ENCODE measurements at regions not wholly inside any gene's neighbourhood (a gene's known extent, or its start where the extent isn't known, plus 50 kb on each side); places are given as distances from the start of the nearest gene placed in this dataset.
"Not testable (repeated sequence)": the region's sequence is repeated elsewhere in the genome, so short reads cannot be mapped to it uniquely, and the experiment has no call there.

- DNase-seq (ENCODE audit: low read depth in 3 of 3) = no peak
Measured at GRCh38 chr2:144912206-144912605, 392.3 kb upstream of the ZEB2 start.

DNA sequence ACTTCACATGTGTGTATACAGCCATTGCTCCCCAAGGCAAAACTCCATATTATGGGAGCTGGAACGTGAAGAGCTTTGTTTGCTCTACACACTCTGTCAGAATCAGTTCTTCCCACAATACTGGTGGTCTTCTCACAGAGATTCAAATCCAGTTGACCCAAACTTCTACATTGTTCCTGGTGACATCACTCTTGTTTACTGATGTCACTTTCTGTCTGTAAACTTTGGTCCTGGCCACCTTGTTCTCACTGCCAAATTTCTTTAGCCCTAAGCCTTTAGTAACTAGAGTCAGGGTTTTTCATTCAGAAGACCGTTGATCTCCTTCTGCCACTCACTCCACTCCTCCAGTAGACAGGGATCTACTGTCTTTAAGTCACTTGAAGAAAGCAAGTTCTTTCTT is 386.0 kb upstream of the ZEB2 start:
- DNase-seq (ENCODE audit: low read depth in 3 of 3) = no peak

- DNase-seq (ENCODE audit: low read depth in 3 of 3) = no peak
Measured at GRCh38 chr2:144904612-144905011, 384.7 kb upstream of the ZEB2 start.

DNA sequence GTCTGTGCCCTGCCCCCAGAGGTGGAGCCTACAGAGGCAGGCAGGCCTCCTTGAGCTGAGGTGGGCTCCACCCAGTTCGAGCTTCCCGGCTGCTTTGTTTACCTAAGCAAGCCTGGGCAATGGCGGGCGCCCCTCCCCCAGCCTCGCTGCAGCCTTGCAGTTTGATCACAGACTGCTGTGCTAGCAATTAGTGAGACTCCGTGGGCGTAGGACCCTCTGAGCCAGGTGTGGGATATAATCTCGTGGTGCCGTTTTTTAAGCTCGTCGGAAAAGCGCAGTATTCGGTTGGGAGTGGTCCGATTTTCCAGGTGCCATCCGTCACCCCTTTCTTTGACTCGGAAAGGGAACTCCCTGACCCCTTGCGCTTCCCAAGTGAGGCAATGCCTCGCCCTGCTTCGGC is 383.1 kb upstream of the ZEB2 start:
- not testable (repeated sequence) for DNase-seq (ENCODE audit: low read depth in 3 of 3)

DNA sequence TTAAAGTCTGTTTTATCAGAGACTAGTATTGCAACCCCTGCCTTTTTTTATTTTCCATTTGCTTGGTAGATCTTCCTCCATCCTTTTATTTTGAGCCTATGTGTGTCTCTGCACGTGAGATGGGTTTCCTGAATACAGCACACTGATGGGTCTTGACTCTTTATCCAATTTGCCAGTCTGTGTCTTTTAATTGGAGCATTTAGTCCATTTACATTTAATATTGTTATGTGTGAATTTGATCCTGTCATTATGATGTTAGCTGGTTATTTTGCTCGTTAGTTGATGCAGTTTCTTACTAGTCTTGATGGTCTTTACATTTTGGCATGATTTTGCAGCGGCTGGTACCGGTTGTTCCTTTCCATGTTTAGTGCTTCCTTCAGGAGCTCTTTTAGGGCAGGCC is 381.5 kb upstream of the ZEB2 start:
- DNase-seq (ENCODE audit: low read depth in 3 of 3) = not testable (repeated sequence)

DNA sequence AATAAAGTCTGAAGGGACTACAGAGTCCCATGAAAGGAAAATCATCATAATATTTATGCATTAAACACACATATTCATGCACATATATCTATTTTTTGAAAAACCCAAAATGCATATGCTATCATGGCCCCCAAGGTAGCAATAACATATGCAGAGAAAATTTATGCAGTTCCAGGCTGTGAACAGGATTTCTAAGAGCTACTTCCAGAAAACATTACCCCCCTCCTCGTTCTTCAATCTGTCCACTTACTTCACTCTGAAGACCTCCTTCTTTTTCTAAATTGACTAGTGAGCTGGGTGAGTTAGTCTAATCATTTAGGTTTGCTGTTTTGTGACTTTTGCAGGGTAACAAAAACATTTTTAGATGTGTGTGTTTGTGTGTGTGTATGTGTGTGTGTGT is 376.4 kb upstream of the ZEB2 start:
- DNase-seq (ENCODE audit: low read depth in 3 of 3) = no peak

DNA sequence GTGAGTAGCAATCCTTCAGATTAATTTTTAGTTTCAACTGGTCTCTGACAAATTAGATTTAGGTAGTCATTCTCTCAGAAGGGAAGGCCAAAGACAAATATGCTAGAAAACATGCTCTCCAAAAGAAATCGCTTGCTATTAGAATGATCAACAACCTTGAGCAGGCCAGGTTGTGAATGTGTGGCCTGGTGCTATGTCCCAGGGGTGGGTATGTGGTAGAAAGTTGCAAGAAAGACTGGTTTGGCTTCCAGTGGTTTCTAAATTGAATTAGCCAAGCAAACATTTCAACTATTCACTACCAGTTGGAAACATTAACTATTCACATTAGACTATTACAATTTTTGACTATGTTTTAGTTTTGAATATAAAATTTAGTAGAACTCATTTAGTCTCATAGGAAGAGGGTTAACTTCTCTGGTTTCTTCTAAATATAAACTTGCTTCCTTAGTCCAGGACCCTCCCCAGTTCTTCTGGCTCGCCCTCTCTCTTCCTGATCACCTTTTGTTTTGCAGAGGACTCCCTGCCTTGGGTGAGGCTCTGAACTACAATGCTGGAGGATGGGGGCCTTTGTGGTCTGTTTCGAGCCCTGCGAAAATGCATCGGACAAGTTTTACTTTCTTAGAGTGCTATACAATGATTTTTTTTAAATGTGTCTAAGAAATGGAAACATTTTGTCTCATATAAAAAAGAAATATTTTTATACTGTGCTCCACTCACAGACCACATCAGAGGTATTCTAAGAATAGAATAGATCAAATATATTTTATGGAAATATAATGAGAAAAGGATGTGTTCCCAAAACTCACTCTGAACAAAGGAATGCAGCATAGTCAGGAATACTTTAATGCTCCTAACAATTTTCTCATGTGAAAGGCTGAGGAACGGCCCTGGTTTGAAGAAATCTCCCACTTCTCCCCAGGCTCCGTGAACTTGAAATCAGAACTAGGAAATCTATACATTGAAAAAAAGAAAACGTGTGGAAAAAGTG is 375.0 kb upstream of the ZEB2 start:
- DNase-seq (ENCODE audit: low read depth in 3 of 3) = no peak

DNA sequence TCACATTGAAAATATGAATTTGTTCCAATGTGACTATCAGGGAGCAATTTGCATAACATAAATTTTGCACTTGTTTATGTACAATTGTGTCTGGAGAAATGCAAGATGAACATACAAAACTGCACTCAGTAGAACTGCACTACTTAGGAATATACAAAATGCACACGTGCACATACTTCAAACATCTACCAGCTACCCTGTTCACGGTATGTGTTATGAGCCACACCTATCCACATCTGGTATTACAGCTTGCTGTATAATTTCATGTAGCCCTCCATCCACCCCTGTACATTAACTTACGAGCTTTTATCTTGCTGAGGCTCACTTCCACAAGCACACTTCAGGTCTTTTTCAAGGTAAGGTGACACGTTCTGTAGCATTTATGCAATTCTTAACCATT is 373.5 kb upstream of the ZEB2 start:
- no peak for DNase-seq (ENCODE audit: low read depth in 3 of 3)

- DNase-seq (ENCODE audit: low read depth in 3 of 3) = no peak
Measured at GRCh38 chr2:144890828-144891227, 370.9 kb upstream of the ZEB2 start.

- no peak for DNase-seq (ENCODE audit: low read depth in 3 of 3)
Measured at GRCh38 chr2:144889348-144889747, 369.4 kb upstream of the ZEB2 start.

GRCh38 chr2:144886862-144887261 is 366.9 kb upstream of the ZEB2 start:
- no peak for DNase-seq (ENCODE audit: low read depth in 3 of 3)

DNA sequence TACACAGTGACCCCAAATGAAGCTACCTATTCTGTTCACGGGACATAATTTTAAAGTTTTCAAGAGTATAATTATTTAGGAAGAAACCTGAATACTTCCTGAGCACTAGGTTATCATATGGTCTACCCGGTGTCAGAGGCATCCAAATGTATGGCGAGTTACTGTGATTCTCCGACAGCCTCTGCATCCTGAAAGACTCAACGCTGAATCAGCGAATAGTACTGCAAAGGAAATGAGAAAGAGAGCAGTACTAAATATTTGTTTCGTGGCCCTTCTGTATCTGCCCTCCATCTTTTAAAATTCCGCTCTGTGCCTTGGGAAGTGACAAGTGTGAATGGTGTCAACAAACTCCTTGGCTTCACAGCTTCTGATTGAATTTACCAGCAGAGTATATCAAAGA is 358.0 kb upstream of the ZEB2 start:
- no peak for DNase-seq (ENCODE audit: low read depth in 3 of 3)

- DNase-seq (ENCODE audit: low read depth in 3 of 3) = no peak
Measured at GRCh38 chr2:144876013-144876412, 356.1 kb upstream of the ZEB2 start.

GRCh38 chr2:144875290-144875969 is 355.5 kb upstream of the ZEB2 start:
- no peak for DNase-seq (ENCODE audit: low read depth in 3 of 3)

DNA sequence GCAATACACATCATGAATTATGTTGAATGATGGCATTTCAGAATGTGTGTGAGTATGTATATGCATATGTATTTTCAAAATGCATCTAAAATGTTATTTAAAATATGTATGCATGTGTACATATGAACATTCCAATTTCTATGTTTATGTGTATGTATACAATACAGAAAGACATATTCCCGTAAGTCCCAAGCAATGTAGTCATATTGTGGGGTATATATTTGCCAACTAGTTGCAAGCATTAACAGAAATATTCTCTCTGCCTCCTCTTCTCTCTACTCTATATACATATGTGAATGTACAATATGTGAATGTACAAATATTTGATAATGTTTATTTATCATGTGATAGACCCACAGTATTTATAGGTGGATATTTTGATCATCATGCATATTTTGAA is 345.8 kb upstream of the ZEB2 start:
- no peak for DNase-seq (ENCODE audit: low read depth in 3 of 3)

DNA sequence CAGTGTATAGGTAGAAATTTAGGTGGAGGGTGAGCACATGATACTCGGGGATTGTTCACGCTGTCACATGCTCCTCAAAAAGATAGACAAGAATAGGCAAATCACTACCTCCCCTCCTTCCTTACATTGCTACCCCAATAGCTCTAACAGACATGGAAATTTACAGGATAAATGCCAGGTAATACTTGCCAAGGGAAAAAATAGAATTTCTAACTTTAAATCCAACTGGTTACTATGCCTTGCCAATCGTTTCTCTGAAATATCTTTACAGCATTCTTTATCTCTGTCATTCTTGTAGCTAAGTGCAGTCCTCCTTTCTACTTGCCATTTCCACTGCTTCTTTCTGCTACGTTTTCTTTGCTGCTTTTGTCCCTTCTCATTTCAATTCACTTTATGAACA is 339.8 kb upstream of the ZEB2 start:
- DNase-seq (ENCODE audit: low read depth in 3 of 3) = no peak

GRCh38 chr2:144858211-144858610 is 338.3 kb upstream of the ZEB2 start:
- no peak for DNase-seq (ENCODE audit: low read depth in 3 of 3)

DNA sequence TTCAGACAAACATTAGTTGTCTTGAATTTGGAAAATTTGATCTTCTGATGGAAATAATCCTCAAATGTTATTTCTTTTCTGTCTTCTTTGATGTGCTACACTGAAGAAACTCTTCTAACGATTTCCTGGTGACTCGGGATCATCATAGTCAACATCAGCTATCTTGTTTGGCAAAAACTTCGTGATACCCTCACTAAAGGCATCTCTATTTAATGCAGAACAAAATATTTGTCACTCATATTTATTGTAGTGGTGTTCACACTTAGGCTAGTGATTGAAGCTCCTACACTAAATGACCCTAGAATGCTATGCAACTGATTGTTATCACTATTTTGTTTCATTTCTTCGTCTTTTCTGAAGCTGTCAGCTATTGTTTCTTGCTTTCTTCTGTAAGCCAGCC is 334.7 kb upstream of the ZEB2 start:
- DNase-seq (ENCODE audit: low read depth in 3 of 3) = no peak

DNA sequence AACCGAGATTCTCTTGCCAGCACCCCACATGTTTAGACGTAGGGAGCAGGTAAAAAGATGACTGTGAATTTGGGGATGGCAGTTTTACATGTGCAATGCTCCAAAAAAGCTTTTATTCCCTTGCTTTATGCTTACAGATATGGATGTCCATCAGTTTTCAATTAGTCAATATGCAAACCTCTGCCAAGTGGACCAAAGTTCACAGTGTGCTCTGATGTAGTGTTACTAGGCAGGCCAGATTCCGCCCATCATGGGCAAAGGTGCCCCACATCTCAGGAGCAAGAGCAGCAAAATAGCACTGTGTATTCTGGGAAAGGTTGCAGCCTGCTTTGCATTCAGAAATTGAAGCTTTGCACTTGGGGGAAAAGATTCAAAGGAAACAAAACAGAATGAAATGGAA is 329.7 kb upstream of the ZEB2 start:
- no peak for DNase-seq (ENCODE audit: low read depth in 3 of 3)

DNA sequence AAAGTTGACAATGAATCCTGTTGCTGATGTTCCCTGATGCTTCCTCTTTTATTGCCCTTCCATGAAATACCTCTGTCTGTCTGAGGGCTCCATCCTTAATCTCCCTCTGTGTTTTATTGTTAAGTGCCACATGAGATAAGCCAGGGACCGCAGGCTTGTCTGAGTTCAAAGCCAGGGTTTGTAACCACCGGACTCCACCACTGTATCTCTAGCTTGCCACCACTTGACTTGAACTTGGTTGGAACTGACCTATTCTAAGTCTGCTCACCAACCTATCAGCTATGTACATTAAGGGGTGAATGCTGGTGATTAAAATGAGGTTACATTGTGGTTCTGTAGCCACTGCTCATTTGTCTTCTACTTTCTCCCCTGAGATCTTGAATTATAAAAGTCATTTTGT is 328.5 kb upstream of the ZEB2 start:
- DNase-seq (ENCODE audit: low read depth in 3 of 3) = no peak

DNA sequence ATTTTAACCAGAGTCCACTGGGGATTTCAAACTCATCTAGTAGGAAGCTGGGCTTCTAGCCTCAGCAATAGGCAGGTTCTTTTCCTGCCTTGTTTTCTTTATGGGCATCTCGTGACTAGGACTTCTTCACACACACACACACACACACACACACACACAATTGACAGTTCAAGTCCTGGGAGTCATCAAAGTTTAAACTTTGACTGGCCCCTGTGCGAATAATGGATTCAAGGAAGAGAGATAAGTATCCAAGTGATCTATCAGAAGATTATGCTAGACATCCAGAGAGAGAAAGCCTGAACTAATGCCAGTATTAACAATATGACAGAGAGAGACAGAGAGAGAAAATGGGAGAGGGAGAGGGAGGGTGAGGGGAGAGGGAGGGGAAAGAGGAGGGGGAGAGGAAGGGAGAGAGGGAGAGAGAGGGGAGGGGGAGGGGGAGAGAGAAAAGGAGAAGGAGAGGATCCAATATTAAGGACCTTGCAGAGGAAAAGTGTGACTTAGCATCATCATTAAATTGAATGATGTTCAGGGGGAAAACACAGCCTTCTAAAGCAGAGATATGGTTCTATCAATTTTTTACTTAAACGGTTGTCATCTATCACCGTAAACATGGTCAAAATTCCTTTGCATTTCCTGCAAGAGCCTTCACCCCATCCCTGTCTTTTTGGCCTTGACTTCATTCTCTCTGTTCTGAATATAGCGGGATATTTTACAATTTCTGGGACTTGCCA is 327.6 kb upstream of the ZEB2 start:
- no peak for DNase-seq (ENCODE audit: low read depth in 3 of 3)

- DNase-seq (ENCODE audit: low read depth in 3 of 3) = no peak
Measured at GRCh38 chr2:144836635-144837350, 316.9 kb upstream of the ZEB2 start.
